Panc1 (cell line): ENCODE measurements at regions not wholly inside any gene's neighbourhood (a gene's known extent, or its start where the extent isn't known, plus 50 kb on each side); places are given as distances from the start of the nearest gene placed in this dataset.

Experiments used
- CTCF ChIP-seq: fragments of 450-650 bp; IDR thresholded peaks from 2 replicates; pipeline ENCODE4 v1.5.1; 2017; ENCODE audit warnings: mild to moderate bottlenecking
- TCF7L2 ChIP-seq: IDR thresholded peaks from 2 replicates; pipeline ENCODE4 v1.6.1; 2011; ENCODE audit warnings: mild to moderate bottlenecking, low read depth, low read length, inconsistent platforms
- TF ChIP-seq, protein P1 (sequence below), 2 experiments: IDR thresholded peaks; 2 replicates each; pipeline ENCODE4 v1.6.1; 2011 to 2012; ENCODE audit warnings: low read depth in 2 of 2, control low read depth in 1 of 2, low read length in 1 of 2, mild to moderate bottlenecking in 1 of 2, moderate library complexity in 1 of 2; ENCODE audit not compliant: insufficient read depth in 1 of 2

DNA sequence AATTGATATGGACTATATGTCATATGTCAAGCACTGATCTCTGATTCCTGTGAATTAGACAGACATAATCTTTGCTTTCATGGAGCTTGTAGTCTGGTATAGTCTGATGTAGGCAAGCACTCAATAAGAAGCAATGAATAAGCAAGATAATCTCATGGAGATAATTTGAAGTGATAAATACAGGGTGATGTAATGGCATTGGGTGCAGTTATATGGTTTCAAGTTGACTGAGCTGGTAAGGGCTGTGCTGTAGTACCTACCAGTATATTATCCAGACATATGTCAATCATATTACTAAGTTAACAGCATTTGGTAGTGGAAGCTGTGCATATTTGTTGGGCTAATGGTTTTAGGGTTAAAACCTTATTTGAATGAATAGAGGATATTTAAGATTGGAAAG lies 117.5 kb upstream of the PRPS1L1 start:
- TF ChIP-seq CTCF (no peak), TCF7L2 (no peak)
- TF ChIP-seq, protein P1, sequence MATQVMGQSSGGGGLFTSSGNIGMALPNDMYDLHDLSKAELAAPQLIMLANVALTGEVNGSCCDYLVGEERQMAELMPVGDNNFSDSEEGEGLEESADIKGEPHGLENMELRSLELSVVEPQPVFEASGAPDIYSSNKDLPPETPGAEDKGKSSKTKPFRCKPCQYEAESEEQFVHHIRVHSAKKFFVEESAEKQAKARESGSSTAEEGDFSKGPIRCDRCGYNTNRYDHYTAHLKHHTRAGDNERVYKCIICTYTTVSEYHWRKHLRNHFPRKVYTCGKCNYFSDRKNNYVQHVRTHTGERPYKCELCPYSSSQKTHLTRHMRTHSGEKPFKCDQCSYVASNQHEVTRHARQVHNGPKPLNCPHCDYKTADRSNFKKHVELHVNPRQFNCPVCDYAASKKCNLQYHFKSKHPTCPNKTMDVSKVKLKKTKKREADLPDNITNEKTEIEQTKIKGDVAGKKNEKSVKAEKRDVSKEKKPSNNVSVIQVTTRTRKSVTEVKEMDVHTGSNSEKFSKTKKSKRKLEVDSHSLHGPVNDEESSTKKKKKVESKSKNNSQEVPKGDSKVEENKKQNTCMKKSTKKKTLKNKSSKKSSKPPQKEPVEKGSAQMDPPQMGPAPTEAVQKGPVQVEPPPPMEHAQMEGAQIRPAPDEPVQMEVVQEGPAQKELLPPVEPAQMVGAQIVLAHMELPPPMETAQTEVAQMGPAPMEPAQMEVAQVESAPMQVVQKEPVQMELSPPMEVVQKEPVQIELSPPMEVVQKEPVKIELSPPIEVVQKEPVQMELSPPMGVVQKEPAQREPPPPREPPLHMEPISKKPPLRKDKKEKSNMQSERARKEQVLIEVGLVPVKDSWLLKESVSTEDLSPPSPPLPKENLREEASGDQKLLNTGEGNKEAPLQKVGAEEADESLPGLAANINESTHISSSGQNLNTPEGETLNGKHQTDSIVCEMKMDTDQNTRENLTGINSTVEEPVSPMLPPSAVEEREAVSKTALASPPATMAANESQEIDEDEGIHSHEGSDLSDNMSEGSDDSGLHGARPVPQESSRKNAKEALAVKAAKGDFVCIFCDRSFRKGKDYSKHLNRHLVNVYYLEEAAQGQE (IDR thresholded peaks at IDR 0.05; ENCODE audit: insufficient read depth in 1 of 2, low read depth in 2 of 2, low read length in 1 of 2): no peak
